Hematopoietic multipotent progenitor cell treated with erythropoietin and hydrocortisone succinate and interleukin-3 and kit ligand, for 15 days (in vitro differentiated cells): ENCODE measurements at regions not wholly inside any gene's neighbourhood (a gene's known extent, or its start where the extent isn't known, plus 50 kb on each side); places are given as distances from the start of the nearest gene placed in this dataset.

Experiments used
- DNase-seq: peaks from one replicate; pipeline ENCODE4 v3.0.0-alpha.2; 2015; ENCODE audit warnings: low spot score

DNA sequence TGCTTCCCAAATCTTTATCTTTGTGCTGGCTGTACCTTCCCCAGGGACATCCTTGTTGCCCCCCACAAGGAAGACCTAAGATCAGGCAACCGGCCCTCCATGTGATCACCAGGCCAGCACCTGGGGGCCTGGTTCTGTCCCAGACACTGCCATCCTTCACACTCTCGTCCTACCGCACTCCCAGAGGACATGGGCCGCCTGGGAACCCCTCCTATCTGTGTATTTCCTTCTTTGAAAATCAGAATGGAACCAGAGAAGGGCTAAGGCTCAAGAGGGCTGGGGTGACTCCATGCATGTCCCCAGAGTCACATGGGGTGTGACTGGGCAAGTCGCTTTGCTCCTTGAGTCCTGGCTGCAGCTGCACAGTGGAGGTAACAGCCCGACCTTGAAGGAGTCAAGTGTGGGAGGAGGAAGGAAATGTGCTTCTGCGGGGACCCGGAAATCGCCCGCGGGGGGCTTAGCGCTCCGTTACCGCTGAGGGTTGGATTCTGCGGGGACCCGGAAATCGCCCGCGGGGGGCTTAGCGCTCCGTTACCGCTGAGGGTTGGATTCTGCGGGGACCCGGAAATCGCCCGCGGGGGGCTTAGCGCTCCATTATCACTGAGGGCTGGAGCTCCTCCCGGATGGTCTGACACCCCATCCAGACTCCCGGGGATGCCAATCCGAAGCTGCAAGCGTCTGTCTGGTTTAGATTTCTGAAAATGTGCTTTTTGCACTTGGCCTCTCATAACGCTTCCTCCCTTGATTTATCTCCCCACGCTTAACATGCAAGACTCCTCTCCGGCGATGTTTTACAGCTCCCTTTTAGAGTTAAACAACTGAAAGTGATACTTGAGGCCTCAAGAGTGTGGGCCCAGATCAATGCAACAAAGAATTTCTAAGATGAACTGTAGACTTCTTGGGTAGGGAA is 278.9 kb downstream of the NPHP4 start:
- DNase-seq = no peak

DNA sequence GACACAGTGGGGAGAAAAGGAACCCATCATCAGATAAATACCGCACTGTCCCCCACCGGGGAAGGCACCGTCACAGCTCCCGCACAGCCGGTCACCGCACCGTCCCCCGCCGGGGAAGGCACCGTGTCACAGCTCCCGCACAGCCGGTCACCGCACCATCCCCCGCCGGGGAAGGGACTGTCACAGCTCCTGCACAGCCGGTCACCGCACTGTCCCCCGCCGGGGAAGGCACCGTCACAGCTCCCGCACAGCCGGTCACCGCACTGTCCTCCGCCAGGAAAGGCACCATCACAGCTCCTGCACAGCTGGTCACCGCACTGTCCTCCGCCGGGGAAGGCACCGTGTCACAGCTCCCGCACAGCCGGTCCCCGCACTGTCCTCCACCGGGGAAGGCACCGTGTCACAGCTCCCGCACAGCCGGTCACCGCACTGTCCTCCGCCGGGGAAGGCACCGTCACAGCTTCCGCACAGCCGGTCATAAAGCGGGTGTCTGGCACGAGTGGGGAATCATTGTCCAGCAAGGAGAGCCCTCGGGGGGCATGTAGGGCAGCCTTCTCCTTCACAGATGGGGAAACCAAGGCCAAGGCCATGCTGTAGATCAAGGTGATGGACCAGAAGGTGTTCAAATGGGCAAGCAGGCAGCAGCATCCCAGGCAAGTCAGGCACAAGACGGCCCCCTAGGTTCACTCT is 280.1 kb downstream of the NPHP4 start:
- DNase-seq = no peak

DNA sequence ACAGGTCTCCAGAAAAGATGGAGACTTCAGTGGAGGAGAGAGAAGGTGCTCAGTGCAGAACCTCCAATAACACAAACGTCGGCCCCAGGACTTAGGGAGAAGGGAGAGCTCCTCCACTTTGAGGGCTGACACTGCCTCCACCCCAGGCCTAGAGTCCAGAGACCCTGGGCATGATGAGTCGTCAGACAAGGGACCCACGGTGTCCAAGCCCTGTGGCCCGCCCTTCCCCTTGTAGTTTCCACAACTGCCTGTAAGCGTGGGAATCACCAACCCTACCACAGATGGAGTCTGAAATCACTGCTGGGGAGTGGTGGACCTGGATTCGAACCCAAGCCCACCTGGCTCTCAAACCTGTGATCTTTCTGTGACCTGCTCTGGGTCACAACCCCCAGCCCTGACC is 281.1 kb downstream of the NPHP4 start:
- no peak for DNase-seq

DNA sequence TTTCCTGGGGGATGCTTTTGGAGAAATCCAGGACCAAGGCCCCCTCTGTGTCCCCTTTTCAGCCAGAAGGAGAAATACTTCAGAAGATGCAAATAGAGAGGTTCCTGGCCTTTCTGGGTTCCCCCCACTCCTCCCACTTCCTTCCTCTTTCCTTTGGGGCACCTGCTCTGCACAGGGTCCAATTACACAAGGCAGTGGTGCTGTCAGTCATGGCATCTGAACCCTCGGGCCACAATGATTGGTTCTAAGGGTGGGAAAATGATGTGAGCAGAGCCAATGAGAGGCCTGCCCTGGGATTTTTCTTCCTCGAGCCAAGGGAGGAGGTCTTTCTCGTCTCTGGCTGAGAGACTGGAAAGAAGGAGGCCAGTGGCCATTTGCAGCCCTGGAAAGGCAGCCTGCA is 282.2 kb downstream of the NPHP4 start:
- no peak for DNase-seq

DNA sequence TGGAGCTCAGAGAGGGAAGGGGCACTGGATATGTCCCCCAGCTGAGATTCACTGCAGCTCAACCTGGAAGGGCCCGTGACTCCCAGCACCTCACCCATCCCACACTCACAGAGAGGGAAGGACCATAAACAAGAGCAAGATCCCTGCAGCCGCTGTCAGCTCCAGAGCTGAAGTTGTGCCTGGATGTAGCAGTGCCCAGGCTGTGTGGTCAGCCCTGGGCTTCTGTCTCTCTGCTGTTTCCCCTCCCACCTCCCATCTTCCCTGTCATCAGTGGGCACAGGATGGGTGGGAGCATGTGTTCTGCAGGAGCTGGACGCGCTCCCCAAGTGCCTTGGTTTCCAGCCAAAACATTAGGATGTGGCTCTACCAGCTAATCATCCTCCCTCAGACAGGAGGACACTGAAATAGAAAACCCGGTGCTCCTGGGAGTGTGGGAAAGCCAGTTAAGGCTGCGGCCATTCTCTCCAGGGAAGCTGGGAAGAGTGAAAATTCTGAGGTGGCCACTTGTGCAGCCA is 282.7 kb downstream of the NPHP4 start:
- no peak for DNase-seq

DNA sequence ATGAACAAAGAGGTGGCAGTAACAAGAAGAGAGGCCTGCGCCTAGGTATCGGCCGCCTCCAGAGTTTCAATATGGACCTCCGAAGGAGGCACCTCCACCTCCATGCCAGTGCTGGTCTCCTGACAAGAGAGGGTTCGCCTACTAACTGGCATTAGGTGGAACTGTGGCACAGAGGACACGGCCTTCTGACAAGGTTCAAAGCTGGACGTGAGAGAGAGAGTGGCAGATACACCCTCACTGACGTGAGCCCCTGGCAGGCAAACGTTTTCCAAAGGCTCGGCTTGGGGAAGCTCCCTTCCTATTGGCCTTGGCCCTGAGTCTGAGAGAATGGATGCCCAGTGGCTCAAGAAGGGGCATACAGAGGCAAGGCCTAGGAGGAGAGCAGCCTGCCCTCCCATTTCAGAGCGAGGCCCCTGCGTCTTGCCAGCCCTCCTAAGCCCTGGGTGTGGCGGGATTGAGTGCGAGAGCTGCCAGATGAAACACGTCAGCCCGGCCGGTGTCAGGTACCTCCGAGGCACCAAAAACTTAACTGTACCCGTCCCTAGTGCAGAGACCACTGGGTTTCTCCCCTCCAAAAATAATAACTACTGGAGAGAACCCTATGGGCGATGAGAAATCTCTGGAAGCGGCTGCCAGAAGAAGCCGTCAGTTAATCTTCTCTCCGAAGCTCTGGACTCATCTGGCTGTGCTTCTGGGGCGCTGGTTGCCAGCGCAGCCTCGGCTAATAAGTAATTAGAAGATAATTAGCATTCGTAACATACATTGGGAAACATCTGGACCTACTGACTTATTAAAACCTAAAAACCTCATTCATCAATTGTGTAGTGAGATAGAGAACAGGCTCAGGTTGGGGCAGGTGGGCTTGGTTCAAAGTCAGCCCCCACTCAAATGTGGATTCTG is 283.6 kb downstream of the NPHP4 start:
- DNase-seq = no peak

DNA sequence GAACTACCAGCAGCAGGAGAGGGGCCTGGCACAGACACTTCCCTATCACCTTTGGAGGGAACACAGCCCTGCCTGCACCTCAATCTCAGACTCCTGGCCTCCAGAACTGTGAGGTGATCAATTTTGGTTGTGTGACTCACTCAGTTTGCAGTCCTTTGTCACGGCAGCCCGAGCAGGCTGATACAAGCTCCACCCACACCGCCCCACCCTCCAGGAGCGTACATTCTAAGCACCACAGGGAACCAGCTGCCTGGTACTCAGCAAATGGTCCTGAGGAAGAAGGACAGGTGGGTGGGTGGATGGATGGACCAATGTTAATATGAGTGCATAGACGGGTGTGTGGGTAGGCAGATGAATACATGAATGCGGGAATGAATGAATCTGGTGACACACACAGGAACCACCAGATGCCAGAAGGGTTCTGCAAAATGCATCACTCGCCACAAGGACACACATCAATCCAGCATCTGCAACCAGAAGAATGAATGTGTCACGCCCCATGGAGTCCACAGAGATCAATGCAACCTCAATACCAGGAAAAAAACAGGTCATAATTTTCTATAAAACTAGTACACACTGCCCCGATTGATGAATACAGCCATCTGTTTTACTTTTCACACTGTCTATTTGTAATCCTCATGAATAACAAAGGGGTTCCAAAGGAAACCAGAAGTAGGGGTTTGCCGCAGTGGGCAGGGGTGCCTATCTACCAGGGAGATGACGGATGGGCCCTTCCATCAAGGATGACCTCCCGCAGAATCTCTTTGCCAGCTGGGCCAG is 284.5 kb downstream of the NPHP4 start:
- no peak for DNase-seq

DNA sequence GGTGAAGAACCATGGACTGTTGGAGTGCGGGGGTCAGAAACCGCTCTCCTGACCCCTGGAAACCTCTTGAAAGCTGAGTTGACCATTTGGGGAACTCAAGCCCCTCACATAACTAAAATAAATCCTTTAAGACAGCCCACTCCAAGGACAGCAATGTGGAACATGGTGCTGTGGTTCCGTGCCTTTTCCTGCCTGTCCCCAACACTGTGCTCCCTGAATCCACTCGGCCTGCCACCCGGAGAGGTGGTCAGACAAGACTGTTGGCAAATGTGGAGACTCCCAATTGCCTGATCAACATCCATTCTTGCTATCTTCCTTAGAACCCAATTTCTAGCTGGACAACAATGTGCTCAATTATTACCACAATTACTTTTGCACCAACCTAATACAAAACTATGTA is 286.0 kb downstream of the NPHP4 start:
- DNase-seq = no peak

DNA sequence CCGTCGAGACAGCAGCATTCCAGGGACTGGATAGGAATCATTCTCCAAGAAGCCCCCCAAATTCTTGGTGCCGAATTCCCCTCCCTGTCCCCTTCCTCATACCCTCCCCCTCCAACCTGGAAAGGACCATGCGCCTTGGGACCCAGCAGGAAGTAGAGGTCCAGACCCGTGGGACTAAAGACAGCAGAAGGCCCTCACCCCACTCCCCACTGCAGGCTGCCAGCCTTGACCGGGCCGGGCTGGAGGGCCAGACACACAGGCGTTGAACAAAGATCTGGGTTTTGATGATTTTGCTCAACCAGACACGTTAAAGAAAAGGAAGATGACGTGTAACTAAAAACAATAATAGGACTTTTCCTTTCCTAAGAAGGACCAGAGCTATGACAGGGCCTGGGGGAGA is 286.5 kb downstream of the NPHP4 start:
- DNase-seq = no peak

DNA sequence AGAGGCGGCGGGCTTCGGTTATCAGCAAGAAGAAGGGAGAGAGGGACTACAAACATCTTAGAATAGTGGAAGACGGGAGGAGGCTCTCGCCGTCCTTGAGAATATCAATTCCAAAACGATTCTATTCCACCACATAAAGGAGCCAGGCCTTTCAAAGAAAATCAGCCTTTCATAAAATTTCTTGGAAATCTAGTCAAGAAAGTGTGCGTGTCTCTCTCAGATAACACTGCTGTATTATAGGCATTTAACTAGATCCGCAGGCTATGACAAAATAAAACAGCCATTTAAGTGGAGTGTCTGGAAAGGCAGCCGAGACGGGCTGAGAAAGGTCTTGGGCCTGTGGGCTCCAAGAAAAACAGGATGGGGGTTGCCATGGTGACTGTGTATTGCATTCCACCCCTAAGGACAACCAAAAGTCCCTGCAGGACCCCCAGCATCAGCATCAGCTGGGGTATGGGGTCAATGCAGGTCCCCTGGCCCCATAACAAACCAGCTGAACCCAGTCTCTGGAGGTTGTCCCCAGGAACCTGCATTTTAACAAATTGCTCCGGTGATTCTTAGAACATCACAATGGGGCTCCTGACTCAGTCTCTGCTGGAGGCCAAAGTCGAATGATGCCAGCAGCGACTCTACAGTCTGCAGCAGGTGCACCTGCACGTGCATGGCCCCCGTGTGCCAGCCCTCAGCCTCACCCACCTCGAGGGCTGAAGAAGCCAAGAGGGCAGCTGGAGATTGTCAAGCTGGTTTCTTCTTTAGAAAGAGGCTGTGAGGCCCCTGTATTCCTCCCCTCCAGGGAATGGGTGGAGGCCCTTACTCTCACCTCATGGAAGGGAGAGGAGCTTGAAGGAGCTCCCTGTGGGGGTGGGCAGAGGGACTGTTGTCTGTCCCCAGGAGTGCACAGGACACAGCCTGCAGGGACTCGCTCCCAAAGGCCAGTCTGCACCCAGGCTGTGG is 287.4 kb downstream of the NPHP4 start:
- no peak for DNase-seq

DNA sequence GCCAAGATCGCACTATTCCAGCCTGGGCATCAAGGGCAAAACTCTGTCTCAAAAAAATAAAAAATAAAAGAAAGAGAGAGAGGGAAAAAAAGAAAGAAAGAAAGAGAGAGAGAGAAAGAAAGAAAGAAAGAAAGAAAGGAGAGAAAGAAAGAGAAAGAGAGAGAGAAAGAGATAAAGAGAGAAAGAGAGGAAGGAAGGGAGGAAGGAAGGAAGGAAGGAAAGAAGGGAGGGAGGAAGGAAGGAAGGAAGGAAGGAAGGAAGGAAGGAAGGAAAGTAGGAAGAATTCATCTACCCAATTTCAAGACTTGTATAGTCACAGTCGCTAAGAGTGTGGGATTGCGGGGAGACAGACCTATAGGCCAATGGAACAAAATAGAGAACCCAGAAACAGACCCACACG is 290.6 kb downstream of the NPHP4 start:
- DNase-seq = no peak

DNA sequence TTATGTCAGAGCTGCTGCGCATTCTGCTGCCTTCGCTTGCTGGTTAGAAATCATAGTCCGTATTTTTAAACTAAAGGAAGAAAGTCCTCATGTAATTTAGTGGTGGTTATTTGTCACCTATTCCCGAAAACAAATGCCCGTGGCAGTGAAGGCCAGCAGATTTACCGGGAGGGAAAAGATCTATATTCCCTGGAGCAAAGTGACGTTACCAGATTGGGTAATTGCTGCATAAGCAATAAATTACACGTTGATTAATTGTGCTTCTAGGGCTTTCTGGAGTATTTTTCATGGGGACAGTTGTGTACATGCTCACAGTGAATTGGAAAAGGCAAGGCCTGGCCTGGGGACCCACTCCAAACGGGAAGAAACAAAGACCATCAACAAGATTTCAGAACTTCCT is 298.7 kb downstream of the NPHP4 start:
- no peak for DNase-seq

DNA sequence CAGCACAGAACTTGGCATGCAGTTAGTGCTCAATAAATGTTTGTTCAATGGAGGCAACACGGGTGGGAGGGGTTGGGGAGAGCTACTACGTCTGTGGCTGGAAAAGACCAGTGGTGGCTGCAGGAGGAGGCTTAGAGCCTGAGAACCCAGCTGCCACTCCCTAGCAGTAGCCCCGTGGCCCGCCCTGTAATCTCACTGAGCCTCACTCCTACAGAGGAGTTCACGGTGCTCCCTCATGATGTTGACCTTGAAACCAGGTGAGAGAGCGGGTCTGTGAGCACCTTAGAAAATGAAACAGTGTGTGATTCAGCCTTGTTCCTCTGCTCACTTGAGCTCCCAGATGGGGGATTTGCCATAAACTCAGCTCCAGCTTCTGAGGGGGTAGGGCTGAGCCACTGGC is 299.6 kb downstream of the NPHP4 start:
- no peak for DNase-seq

DNA sequence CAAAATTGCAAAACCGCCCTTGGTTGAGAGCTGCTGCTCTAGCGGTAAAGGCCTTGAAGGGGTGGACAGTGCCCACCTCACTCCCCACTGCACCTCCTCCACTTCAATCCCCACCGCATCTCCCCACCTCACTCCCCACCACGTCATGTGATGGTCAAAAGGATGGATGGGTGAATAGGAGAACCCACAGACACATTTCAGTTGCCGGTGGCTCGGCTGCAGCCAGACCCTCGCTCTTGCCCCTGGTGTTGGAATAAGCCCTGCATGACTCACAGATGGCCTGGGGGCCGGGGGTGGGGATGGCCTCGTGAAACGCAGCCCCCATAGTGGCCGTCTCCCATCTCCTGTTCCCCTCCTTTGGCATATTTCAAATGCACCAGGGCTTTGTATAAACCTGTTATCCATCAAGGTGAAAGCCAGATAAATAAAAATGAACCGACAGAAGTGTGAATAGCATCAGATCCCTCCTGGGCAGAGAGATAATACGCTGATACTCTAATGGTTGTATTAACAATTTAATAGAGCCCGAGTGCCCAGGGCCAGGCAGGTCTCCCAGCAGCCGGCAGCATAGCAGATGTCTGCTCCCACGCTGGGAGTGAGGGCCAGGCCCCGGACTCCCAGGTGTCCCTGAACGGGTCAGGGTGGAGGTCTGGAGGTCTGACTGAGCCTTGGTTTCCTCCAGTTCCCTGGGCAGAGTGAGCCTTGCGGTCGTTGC is 300.3 kb downstream of the NPHP4 start:
- DNase-seq = no peak

DNA sequence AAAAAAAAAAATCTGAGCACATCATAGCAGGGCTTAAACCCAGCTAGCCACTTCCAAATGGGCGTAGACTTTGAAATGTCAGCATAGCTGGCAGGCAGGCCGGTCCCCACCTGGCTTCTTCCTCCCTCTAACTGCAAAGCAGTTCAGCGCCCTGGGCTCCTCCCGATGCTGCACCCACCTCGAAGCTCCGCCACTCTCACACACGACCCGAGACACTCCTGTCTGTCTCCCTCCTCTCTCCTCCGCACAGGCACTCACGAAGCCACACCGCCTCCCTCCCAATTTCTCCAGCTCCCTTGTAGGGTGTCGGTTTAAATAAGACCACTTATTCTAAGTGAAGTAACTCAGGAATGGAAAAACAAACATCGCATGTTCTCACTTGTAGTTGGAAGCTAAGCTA is 301.3 kb downstream of the NPHP4 start:
- no peak for DNase-seq

DNA sequence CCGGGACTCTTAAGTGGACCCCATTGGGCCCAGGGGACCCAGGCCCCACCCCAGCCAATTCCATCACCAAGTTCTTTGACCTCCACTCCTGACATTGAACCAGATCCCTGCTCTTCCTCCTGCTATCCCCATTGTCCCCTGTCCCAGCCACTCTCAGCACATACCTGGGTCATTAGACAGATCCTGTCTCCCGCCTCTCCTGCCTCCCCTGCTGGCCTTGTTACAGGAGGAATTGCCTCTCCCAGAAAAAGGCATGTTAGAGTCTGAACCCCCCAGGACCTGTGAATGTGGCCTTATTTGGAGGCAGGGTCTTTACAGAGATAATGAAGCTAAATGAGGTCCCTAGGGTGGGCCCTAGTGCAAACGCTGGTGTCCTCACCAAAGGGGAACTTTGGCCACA is 301.9 kb downstream of the NPHP4 start:
- no peak for DNase-seq

DNA sequence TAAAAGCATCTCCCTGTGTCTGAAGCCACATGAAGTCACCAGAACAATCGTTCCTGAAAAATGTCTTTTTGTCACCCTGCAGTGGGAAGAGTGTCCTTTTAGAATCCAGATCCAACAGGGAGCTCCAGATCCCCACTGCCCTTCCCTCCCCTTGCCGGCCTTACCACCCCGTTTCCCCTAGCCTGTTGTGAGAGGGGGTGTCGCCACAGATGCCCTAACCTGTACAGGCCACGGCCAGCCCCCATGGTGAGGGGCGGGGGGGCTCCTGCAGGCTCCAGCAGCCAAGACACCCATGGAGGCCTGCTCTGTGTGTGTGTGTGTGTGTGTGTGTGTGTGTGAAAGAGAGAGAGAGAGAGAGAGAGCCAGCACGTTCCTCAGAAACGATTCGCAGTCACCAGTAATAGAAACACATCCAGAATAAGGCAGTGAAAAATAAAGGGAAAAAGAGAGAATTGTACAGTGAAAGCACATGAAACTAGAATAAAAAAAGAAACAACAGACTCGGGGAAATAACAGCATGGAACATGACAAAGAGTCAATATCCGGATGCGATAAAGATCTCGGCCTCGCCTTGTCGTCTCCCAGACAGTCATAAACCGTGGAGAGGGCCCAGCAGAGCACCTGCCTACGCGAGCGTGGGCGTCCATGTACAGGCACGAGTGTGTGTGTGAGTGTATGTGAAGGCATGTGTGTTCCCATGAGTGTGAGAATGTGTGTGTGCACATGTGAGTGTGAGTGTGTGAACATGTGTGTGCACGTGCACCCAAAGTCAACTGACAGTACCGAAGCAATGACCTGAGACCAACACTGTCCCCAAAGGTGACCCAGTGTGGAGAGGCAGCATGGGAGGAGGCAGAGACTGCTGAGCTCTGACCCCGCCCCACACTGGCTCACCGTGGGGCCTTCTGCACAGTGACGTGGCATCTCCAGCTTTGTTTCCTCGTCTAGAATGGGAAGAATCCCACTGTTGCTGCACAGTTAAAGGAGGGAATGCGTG is 303.8 kb downstream of the NPHP4 start:
- no peak for DNase-seq

DNA sequence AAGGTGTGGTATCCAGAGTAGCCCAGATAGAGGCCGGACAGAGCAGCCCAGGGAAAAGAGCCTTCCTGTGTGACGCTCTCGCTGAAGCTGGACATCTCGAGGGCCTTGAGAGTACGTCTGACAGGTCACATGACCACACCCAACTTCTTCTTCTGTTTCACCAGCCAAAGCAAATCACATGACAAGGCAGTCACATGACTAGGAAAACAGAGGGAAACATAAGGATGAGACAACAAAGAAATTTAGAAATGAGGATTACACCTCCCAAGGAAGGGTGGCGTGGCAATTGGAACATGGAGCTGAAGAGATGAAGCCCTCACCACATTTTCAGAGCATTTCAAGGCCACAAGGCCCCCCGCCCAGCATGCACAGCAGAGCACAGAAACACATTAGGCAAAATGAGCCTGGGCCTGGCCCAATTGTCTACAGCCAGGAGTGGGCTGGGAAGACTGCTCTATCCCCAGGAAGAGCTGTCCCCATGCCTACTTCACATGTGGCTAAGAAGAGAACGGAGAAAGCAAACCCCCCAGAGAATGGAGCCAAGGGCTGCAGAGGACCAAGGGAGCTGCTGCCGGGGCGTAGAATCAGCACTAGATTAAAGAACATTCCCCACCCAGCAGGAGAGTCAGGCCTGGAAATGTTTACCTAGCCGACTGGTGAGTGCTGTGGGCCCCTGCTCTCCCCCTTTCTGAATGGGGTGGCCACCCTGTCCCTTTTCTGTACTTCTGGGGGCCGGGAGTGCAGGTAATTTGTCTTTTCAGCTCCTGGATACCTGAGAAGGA is 305.1 kb downstream of the NPHP4 start:
- no peak for DNase-seq
